GM18502 (cell line): ENCODE measurements at regions not wholly inside any gene's neighbourhood (a gene's known extent, or its start where the extent isn't known, plus 50 kb on each side); places are given as distances from the start of the nearest gene placed in this dataset.
"Not testable (repeated sequence)": the region's sequence is repeated elsewhere in the genome, so short reads cannot be mapped to it uniquely, and the experiment has no call there.

Experiments used
- ATAC-seq: cut with Tn5 transposase; IDR thresholded peaks from one replicate; pipeline ENCODE4 v1.9.1; 2021; ENCODE audit warnings: mild to moderate bottlenecking; ENCODE audit not compliant: unreplicated experiment, poor library complexity

- ATAC-seq, result peak; percentile 98
Observed at GRCh38 chr12:75944097-75944904, 87.3 kb downstream of the PHLDA1 start.

DNA sequence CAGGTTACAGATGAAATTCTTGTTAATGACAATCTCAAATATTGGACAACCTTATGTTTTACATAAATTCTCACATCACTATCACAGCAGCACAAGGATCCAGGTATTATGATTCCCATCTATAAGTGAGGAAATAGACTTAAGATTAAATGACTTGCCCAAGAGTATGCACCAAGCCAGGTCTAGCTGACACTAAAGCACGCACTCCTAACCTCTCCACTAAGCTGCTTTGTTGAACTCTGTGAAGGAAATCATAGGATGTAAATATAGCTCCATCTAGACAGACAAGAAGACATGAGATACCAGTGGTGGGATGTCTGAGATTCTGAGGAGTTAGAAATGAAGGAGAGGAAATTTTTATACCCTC lies 87.9 kb downstream of the PHLDA1 start:
- no peak for ATAC-seq

DNA sequence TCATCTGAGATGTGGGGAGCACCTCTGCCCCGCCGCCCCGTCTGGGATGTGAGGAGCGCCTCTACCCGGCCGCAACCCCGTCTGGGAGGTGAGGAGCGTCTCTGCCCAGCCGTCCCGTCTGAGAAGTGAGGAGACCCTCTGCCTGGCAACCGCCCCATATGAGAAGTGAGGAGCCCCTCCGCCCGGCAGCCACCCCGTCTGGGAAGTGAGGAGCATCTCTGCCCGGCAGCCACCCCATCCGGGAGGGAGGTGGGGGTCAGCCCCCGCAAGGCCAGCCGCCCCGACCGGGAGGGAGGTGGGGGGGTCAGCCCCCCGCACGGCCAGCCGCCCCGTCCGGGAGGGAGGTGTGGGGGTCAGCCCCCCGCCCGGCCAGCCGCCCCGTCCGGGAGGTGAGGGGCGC lies 89.9 kb downstream of the PHLDA1 start:
- ATAC-seq, result not testable (repeated sequence)

GRCh38 chr12:75939016-75939642 lies 92.4 kb downstream of the PHLDA1 start:
- no peak for ATAC-seq

GRCh38 chr12:75938189-75938588 lies 93.4 kb downstream of the PHLDA1 start:
- no peak for ATAC-seq

- ATAC-seq, result no peak
Observed at GRCh38 chr12:75937486-75937885, 94.1 kb downstream of the PHLDA1 start.

DNA sequence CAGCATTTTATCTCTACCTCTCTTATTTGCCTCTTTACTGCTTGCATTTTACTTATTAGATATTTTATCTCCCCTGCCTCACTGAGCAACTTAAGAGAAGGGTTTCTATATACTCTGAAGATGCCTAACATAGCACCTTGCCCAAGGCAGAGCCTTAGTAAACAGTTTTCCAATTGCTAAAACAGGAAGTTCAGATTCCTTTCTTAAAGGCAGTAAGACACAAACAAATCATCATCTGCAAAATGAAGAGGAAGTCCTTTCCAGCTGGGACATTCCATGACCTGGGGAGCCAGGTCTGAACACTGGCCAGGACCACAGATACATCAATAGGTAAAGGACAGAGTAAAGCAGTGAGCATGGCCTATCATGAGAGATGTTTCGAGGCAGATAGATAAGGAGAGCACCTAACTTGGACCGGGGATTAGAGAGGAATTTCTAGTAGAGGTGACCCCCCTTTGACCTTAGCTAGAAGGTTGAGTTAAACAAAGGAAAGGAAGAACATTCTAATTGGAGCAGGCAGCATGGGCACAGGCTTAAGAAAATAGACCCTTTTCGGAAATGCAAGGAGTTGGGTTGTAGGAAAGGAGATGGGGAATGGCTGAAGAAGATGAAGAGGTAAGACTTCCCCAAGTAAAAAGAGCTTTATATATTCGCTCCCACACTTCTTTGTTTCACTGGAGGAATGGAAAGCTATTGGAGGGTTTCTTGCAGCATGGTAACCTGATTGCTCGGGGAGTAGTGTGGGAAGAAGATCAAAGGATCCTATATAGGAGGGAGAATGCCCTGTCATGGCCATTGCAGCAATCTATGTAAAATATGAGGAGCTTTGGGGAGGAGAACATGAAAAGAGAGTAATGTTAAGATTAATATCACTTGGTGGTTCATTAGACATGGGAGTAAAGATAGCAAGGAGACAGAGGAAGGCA lies 94.8 kb downstream of the PHLDA1 start:
- ATAC-seq, result no peak

GRCh38 chr12:75935539-75936242 lies 95.9 kb downstream of the PHLDA1 start:
- no peak for ATAC-seq

GRCh38 chr12:75933101-75933500 lies 98.5 kb downstream of the PHLDA1 start:
- ATAC-seq, result no peak

GRCh38 chr12:75932241-75932640 lies 99.3 kb downstream of the PHLDA1 start:
- no peak for ATAC-seq

- ATAC-seq, result no peak
Observed at GRCh38 chr12:75923964-75924666, 107.5 kb downstream of the PHLDA1 start.

DNA sequence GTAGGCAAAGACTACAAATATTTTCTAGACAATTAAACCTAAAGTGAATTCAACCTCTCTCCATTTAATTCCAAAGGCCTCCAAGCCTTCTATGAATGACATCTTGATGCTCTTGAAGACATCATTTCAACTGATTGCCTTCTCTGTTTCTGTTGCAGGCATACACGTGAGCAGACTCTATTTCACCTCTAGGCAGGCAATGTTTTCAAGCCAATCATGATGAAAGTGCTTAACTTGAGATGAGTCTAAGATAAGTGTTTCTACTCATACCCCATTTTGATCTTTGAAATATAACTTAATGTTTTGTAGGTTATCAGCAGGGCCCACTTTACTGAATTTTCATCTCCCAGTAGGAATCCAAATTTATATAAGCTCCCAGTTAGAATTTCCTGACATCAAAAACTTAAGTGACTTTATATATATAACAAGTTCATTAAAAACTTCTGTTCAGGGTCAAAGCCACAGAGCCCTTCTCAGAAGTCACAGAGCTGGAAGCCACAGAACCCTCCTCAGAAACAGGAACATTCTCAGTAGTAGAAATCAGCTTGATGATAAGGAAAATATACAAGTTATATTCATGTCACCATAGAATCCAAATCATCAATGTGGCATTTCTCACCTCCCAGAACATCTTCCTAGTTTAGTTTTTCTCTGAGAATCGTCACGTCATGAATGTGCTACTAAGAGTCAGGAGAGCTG lies 108.5 kb downstream of the PHLDA1 start:
- no peak for ATAC-seq

DNA sequence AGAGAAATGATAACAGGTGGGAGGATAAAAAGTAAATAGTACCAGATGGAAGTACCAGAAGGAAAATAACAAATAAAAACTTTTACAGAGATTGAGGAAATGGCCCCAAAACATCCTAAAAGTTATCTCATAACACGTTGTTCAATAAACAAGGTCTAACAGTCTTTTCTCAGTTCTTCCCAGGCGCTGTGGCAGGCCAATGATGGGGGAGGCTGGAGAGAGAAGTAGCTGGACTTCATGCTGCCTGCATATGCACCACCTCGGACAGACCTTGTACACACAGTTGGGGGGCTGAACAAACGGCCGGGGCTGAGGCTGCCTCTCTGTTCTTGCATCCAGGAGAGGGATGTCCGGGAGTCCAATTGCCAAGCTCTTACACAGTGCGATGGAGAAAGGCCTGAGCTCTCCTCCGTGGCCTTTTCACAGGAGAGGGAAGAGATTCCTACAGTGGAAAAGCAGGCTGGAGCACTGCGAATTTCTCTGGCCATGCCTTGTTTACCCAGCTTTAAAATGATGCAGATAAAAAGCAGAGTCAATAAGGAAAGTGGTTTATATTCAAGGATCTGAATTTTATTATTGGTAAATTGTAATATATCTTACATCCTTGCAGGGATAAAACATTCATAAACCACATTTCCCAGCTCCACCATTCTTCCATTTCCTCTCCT lies 109.8 kb downstream of the PHLDA1 start:
- ATAC-seq, result no peak

GRCh38 chr12:75917715-75918114 lies 113.9 kb downstream of the PHLDA1 start:
- no peak for ATAC-seq

DNA sequence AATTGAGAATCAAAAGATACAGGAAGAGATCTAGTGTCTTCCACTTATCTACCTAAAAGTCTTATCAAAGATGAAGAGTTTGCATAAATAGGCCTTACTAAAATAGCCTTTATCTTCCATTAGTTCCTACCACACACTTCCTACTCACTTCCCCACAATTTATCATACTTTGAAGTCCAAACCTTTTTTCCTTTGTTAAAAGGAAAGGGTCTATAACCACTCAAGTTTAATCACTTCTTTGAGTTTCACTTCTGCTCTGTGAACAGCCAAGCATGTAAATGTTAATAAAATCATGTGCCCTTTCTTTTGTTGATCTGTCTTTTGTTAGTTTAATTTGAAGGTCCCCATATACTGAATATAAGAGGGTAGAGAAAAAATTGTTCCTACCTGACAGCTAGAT lies 114.5 kb downstream of the PHLDA1 start:
- no peak for ATAC-seq

- ATAC-seq, result no peak
Observed at GRCh38 chr12:75913502-75914351, 117.8 kb downstream of the PHLDA1 start.

DNA sequence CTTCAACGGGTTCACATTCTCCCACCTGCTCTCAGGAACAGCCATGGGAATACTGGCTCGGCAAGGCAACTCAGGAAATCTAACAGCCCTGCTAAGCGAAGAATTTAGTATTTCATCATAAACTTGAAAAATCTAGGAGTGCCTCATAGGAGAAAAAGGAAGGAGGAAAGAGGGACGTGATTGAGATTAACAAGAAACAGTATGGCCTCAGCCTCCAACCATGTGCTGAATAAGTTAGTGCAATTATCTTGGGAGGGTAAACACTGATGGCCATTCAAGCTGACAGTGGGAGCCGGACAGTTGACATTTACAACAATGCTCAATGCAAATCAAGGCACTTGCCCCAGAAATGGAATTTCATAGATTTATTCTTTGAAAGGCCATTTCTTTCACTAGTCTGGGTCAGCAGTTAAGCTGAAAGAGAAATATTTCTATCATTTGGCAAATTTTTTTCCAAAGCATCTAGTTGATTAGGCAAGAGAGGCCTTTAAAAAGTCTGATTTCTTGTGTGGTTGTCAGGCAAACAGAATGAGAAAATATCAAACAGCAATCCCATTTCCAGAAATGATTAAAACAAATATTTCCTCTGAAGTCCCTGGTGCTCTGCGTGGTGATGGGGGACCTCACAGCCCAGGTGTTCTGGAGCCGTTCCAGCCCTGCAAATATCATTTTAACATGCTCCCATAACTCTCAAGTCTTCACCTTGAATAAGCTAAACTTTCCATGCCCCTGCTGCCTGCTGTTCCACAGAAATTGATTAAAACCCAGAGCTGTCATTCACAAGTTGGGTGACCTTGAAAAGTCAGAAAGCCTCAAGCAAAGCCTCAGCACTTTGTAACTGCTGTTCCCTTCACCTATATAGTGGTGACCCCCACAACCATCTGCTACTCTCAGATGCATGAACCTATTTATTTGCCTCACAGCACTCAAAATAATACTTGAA lies 121.6 kb downstream of the PHLDA1 start:
- ATAC-seq, result no peak
